Chondrocyte (in vitro differentiated cells): ENCODE measurements at regions not wholly inside any gene's neighbourhood (a gene's known extent, or its start where the extent isn't known, plus 50 kb on each side); places are given as distances from the start of the nearest gene placed in this dataset.

ENCODE experiments used
- DNase-seq: peaks from one replicate; pipeline ENCODE4 v3.0.0; 2021; ENCODE audit warnings: mixed read lengths, low spot score
- H3K27ac Mint-ChIP-seq: one replicate; pipeline ENCODE4 v1.8.0; 2021; ENCODE audit warnings: mild to moderate bottlenecking, moderate library complexity, mixed read lengths; ENCODE audit not compliant: unreplicated experiment
- H3K27me3 Mint-ChIP-seq: 2 replicates; pipeline ENCODE4 v1.8.0; 2021; ENCODE audit warnings: low read depth, mixed read lengths
- H3K36me3 Mint-ChIP-seq: 2 replicates; pipeline ENCODE4 v1.8.0; 2021; ENCODE audit warnings: low read depth, mixed read lengths
- H3K4me1 Mint-ChIP-seq: 2 replicates; pipeline ENCODE4 v1.8.0; 2021; ENCODE audit warnings: low read depth, mild to moderate bottlenecking, mixed read lengths
- H3K4me3 Mint-ChIP-seq: one replicate; pipeline ENCODE4 v1.8.0; 2021; ENCODE audit warnings: mild to moderate bottlenecking, moderate library complexity, mixed read lengths; ENCODE audit not compliant: unreplicated experiment
- H3K9me3 Mint-ChIP-seq: 2 replicates; pipeline ENCODE4 v1.8.0; 2021; ENCODE audit warnings: low read depth, mixed read lengths
- CTCF ChIP-seq: fragments of 200-600 bp; sonication (generic); IDR thresholded peaks from 2 replicates; pipeline ENCODE4 v1.5.0; 2021; ENCODE audit warnings: antibody characterized with exemption, mild to moderate bottlenecking, moderate library complexity

GRCh38 chr5:124154714-124155113 is 591.7 kb downstream of the ZNF608 start:
- Mint-ChIP-seq H3K4me1 (peaks cover 9% of the 10 kb centered on the region), H3K27me3 (no peaks in the 10 kb centered on the region), H3K4me3 (no peak overlapping the region), H3K27ac (no peak overlapping the region), H3K9me3 (peaks cover 36% of the 10 kb centered on the region), H3K36me3 (peaks cover 9% of the 10 kb centered on the region)
- no peak for DNase-seq
- TF ChIP-seq CTCF: no peak

- no peak for DNase-seq
- no peak for TF ChIP-seq CTCF
- peaks cover 9% of the 10 kb centered on the region for H3K4me1 Mint-ChIP-seq
- H3K9me3 Mint-ChIP-seq: peaks cover 36% of the 10 kb centered on the region
- no peaks in the 10 kb centered on the region for H3K27me3 Mint-ChIP-seq
- peaks cover 9% of the 10 kb centered on the region for H3K36me3 Mint-ChIP-seq
- H3K27ac Mint-ChIP-seq: no peak overlapping the region
- no peak overlapping the region for H3K4me3 Mint-ChIP-seq
Measured at GRCh38 chr5:124153588-124153987, 592.9 kb downstream of the ZNF608 start.

GRCh38 chr5:124148574-124148973 is 597.9 kb downstream of the ZNF608 start:
- Mint-ChIP-seq H3K27ac (no peak overlapping the region), H3K4me1 (no peaks in the 10 kb centered on the region), H3K27me3 (no peaks in the 10 kb centered on the region), H3K4me3 (no peak overlapping the region), H3K9me3 (peaks cover 19% of the 10 kb centered on the region), H3K36me3 (peaks cover 3% of the 10 kb centered on the region)
- TF ChIP-seq CTCF: no peak
- DNase-seq: no peak

GRCh38 chr5:124140060-124140459 is 606.4 kb downstream of the ZNF608 start:
- Mint-ChIP-seq H3K4me1 (no peaks in the 10 kb centered on the region), H3K9me3 (peaks cover 13% of the 10 kb centered on the region), H3K27me3 (no peaks in the 10 kb centered on the region), H3K36me3 (peaks cover 4% of the 10 kb centered on the region), H3K4me3 (no peak overlapping the region), H3K27ac (no peak overlapping the region)
- TF ChIP-seq CTCF: no peak
- no peak for DNase-seq

GRCh38 chr5:124139477-124139876 is 607.0 kb downstream of the ZNF608 start:
- no peak overlapping the region for H3K4me3 Mint-ChIP-seq
- no peaks in the 10 kb centered on the region for H3K4me1 Mint-ChIP-seq
- no peak for TF ChIP-seq CTCF
- peaks cover 13% of the 10 kb centered on the region for H3K9me3 Mint-ChIP-seq
- DNase-seq: no peak
- H3K36me3 Mint-ChIP-seq: peaks cover 4% of the 10 kb centered on the region
- no peak overlapping the region for H3K27ac Mint-ChIP-seq
- no peaks in the 10 kb centered on the region for H3K27me3 Mint-ChIP-seq
